ENCODE measurements at regions not wholly inside any gene's neighbourhood (a gene's known extent, or its start where the extent isn't known, plus 50 kb on each side); places are given as distances from the start of the nearest gene placed in this dataset.
"Not testable (repeated sequence)": the region's sequence is repeated elsewhere in the genome, so short reads cannot be mapped to it uniquely, and the experiment has no call there.

- no peak for DNase-seq (ENCODE audit: low read depth)
- TF ChIP-seq, protein P1, sequence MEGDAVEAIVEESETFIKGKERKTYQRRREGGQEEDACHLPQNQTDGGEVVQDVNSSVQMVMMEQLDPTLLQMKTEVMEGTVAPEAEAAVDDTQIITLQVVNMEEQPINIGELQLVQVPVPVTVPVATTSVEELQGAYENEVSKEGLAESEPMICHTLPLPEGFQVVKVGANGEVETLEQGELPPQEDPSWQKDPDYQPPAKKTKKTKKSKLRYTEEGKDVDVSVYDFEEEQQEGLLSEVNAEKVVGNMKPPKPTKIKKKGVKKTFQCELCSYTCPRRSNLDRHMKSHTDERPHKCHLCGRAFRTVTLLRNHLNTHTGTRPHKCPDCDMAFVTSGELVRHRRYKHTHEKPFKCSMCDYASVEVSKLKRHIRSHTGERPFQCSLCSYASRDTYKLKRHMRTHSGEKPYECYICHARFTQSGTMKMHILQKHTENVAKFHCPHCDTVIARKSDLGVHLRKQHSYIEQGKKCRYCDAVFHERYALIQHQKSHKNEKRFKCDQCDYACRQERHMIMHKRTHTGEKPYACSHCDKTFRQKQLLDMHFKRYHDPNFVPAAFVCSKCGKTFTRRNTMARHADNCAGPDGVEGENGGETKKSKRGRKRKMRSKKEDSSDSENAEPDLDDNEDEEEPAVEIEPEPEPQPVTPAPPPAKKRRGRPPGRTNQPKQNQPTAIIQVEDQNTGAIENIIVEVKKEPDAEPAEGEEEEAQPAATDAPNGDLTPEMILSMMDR (IDR thresholded peaks at IDR 0.05; ENCODE audit: insufficient read depth, low read depth, low read length, missing control alignments), result no peak
These were observed 122.1 kb upstream of the XIRP2 start for GRCh38 chr2:166766220-166766619.

DNA sequence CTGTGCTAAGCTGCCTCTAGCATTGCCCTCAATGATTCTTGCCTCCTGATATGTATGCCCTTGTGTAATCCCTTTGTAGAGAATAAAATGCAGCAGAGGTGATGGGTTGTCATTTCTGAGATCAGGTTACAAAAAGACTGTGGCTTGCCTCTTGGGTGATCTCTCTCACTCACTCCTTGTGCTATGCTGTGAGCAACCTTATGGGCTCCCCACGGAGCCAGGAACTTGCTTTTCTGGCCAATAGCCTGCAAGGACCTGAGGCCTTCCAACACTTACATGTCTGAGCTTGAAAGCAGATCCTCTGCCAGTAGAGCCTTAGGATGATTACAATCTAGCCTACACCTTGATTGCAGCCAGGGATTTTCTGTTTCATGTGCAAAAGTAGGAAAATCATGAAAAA, 123.1 kb upstream of the XIRP2 start:
- peak; percentile 46 for DNase-seq (ENCODE audit: low read depth)
- H3K4me3 ChIP-seq (ENCODE audit: low read length), result no peak overlapping the region
- TF ChIP-seq, protein P1 (IDR thresholded peaks at IDR 0.05; ENCODE audit: insufficient read depth, low read depth, low read length, missing control alignments), result no peak

More at GRCh38 chr2:166766220-166766619, 122.1 kb upstream of the XIRP2 start:
- no peak overlapping the region for H3K4me3 ChIP-seq (ENCODE audit: low read length)

DNA sequence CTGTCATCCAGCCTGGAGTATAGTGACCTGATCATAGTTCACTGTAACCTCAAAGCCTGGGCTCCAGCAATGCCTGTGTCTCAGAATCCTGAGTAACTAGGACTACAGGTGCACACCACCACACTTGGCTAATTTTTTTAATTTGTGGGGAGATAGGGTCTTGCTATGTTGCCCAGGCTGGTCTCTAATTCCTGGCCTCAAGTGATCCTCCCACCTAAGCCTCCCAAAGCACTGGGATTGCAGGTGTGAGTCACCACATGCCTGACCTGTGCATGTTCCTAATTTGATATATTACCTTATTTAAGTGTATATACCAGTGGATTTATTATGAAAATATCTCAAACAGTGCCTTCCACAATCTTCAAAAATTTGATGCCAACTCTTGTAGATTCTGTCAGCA, 123.6 kb upstream of the XIRP2 start:
- TF ChIP-seq, protein P1 (IDR thresholded peaks at IDR 0.05; ENCODE audit: insufficient read depth, low read depth, low read length, missing control alignments), result no peak
- no peak for DNase-seq (ENCODE audit: low read depth)
- H3K4me3 ChIP-seq (ENCODE audit: low read length), result no peak overlapping the region

GRCh38 chr2:166764216-166764615, 124.1 kb upstream of the XIRP2 start:
- H3K4me3 ChIP-seq (ENCODE audit: low read length), result no peak overlapping the region
- TF ChIP-seq, protein P1 (IDR thresholded peaks at IDR 0.05; ENCODE audit: insufficient read depth, low read depth, low read length, missing control alignments), result no peak
- no peak for DNase-seq (ENCODE audit: low read depth)

- TF ChIP-seq, protein P1 (IDR thresholded peaks at IDR 0.05; ENCODE audit: insufficient read depth, low read depth, low read length, missing control alignments), result no peak
- no peak overlapping the region for H3K4me3 ChIP-seq (ENCODE audit: low read length)
- no peak for DNase-seq (ENCODE audit: low read depth)
These were observed 125.5 kb upstream of the XIRP2 start for GRCh38 chr2:166762746-166763145.

DNA sequence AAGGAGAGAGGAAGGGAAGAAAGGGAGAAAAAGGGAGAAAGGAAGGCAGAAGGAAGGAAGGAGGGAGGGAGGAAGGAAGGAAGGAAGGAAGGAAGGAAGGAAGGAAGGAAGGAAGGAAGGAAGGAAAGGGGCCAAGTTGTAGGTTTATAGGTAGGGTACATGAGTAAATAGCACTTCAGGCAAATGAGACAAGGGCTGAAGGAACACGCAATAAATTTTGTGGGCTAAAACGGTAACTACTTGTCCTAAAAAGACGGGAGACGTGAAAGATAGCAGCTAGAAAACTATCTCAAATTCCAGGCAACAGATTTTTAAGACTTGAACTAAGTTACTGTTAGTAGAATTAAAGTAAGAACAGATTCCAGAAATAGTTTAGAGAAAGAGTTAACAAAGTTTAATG, 129.3 kb upstream of the XIRP2 start:
- DNase-seq (ENCODE audit: low read depth), result no peak
- no peak overlapping the region for H3K4me3 ChIP-seq (ENCODE audit: low read length)
- TF ChIP-seq, protein P1 (IDR thresholded peaks at IDR 0.05; ENCODE audit: insufficient read depth, low read depth, low read length, missing control alignments), result no peak

DNA sequence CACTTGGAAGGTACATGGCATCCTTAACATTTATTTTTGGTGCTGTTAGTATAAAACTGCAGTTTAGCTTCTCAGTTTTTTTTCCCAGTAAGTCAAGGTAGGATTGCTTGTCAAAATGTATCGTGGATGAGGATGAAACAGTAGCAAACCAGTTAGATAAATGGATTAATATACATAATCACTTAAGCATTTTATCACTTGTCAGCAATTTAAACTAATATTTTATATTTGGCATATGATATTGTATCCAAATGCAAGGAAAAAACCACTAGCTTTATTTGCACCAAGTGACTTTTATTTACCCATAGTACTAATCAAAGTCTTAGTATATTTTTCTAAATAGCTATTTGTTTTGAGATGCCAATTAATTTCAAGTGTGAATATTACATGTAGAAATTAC, 137.7 kb upstream of the XIRP2 start:
- TF ChIP-seq, protein P1 (IDR thresholded peaks at IDR 0.05; ENCODE audit: insufficient read depth, low read depth, low read length, missing control alignments), result no peak
- H3K4me3 ChIP-seq (ENCODE audit: low read length), result no peak overlapping the region
- DNase-seq (ENCODE audit: low read depth), result no peak

DNA sequence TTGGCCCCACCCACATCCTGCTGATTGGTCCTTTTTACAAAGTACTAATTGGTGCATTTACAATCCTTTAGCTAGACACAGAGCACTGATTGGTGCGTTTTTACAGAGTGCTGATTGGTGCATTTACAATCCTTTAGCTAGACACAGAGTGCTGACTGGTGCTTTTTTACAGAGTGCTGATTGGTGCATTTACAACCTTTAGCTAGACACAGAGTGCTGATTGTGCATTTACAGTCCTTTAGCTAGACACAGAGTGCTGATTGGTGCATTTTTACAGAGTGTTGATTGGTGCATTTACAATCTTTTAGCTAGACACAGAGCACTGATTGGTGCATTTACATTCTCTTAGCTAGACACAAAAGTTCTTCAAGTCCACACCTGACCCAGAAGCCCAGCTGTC, 144.2 kb upstream of the XIRP2 start:
- not testable (repeated sequence) for DNase-seq (ENCODE audit: low read depth); H3K4me3 ChIP-seq (ENCODE audit: low read length)

GRCh38 chr2:166743482-166743881, 144.8 kb upstream of the XIRP2 start:
- not testable (repeated sequence) for H3K4me3 ChIP-seq (ENCODE audit: low read length); DNase-seq (ENCODE audit: low read depth)
